ENCODE measurements at regions not wholly inside any gene's neighbourhood (a gene's known extent, or its start where the extent isn't known, plus 50 kb on each side); places are given as distances from the start of the nearest gene placed in this dataset.

GRCh38 chr2:167900435-167901114, 346.8 kb downstream of the STK39 start:
- TF ChIP-seq CTCF (IDR thresholded peaks at IDR 0.05; ENCODE audit: low read depth, low read length): no peak

GRCh38 chr2:167898340-167898739, 349.1 kb downstream of the STK39 start:
- no peak for TF ChIP-seq CTCF (IDR thresholded peaks at IDR 0.05; ENCODE audit: low read depth, low read length)
- no peak overlapping the region for H3K4me3 ChIP-seq (ENCODE audit: low read depth, low read length)

More at GRCh38 chr2:167900435-167901114, 346.8 kb downstream of the STK39 start:
- no peak overlapping the region for H3K4me3 ChIP-seq (ENCODE audit: low read depth, low read length)

- no peak overlapping the region for H3K4me3 ChIP-seq (ENCODE audit: low read depth, low read length)
- TF ChIP-seq CTCF (IDR thresholded peaks at IDR 0.05; ENCODE audit: low read depth, low read length): no peak
Observed at GRCh38 chr2:167891841-167892240, 355.6 kb downstream of the STK39 start.

GRCh38 chr2:167890739-167891138, 356.7 kb downstream of the STK39 start:
- no peak overlapping the region for H3K4me3 ChIP-seq (ENCODE audit: low read depth, low read length)
- TF ChIP-seq CTCF (IDR thresholded peaks at IDR 0.05; ENCODE audit: low read depth, low read length): no peak

GRCh38 chr2:167880415-167880814, 367.0 kb downstream of the STK39 start:
- no peak for TF ChIP-seq CTCF (IDR thresholded peaks at IDR 0.05; ENCODE audit: low read depth, low read length)

GRCh38 chr2:167875529-167875928, 371.9 kb downstream of the STK39 start:
- H3K4me3 ChIP-seq (ENCODE audit: low read depth, low read length): no peak overlapping the region
- no peak for TF ChIP-seq CTCF (IDR thresholded peaks at IDR 0.05; ENCODE audit: low read depth, low read length)

More at GRCh38 chr2:167880415-167880814, 367.0 kb downstream of the STK39 start:
- no peak overlapping the region for H3K4me3 ChIP-seq (ENCODE audit: low read depth, low read length)

GRCh38 chr2:167874812-167875211, 372.6 kb downstream of the STK39 start:
- no peak overlapping the region for H3K4me3 ChIP-seq (ENCODE audit: low read depth, low read length)
- TF ChIP-seq CTCF (IDR thresholded peaks at IDR 0.05; ENCODE audit: low read depth, low read length): no peak

All from WI38 (cell line).